ENCODE measurements at regions not wholly inside any gene's neighbourhood (a gene's known extent, or its start where the extent isn't known, plus 50 kb on each side); places are given as distances from the start of the nearest gene placed in this dataset.

- TF ChIP-seq TARDBP (IDR thresholded peaks at IDR 0.05): no peak
- TF ChIP-seq FOXA1 (IDR thresholded peaks at IDR 0.05): no peak
- TF ChIP-seq ELF4 (IDR thresholded peaks at IDR 0.05): no peak
- TF ChIP-seq NFRKB (IDR thresholded peaks at IDR 0.05): no peak
- no peak for TF ChIP-seq CTBP1 (IDR thresholded peaks at IDR 0.05; ENCODE audit: borderline replicate concordance)
- no peak for TF ChIP-seq SP1 (IDR thresholded peaks at IDR 0.05)
- no peak for TF ChIP-seq ZNF384 (IDR thresholded peaks at IDR 0.05)
- TF ChIP-seq FOXK2 (IDR thresholded peaks at IDR 0.05): no peak
- TF ChIP-seq LEF1 (IDR thresholded peaks at IDR 0.05; ENCODE audit: borderline replicate concordance): no peak
- no peak for TF ChIP-seq FOXM1 (IDR thresholded peaks at IDR 0.05; ENCODE audit: borderline replicate concordance)
- TF ChIP-seq ARNT (IDR thresholded peaks at IDR 0.05): no peak
- no peak for TF ChIP-seq SUZ12 (IDR thresholded peaks at IDR 0.05)
- no peak for TF ChIP-seq BHLHE40 (IDR thresholded peaks at IDR 0.05; ENCODE audit: borderline replicate concordance)
Measured at GRCh38 chr6:126897758-126898157, 220.7 kb upstream of the RSPO3 start.

Data from HEK293T (cell line).